ENCODE measurements at regions not wholly inside any gene's neighbourhood (a gene's known extent, or its start where the extent isn't known, plus 50 kb on each side); places are given as distances from the start of the nearest gene placed in this dataset.

GRCh38 chr14:48537600-48537999 lies 862.2 kb upstream of the MDGA2 start:
- no peak for DNase-seq

GRCh38 chr14:48536318-48536717 lies 860.9 kb upstream of the MDGA2 start:
- DNase-seq: no peak

GRCh38 chr14:48527832-48528231 lies 852.4 kb upstream of the MDGA2 start:
- no peak for DNase-seq

- DNase-seq: no peak
Measured at GRCh38 chr14:48526307-48526706, 850.9 kb upstream of the MDGA2 start.

GRCh38 chr14:48504921-48505320 lies 829.5 kb upstream of the MDGA2 start:
- DNase-seq: no peak

- DNase-seq: no peak
Measured at GRCh38 chr14:48490756-48491155, 815.4 kb upstream of the MDGA2 start.

GRCh38 chr14:48473944-48474343 lies 798.5 kb upstream of the MDGA2 start:
- no peak for DNase-seq

GRCh38 chr14:48456051-48456450 lies 780.6 kb upstream of the MDGA2 start:
- no peak for DNase-seq

- no peak for DNase-seq
Measured at GRCh38 chr14:48454887-48455286, 779.5 kb upstream of the MDGA2 start.

GRCh38 chr14:48452437-48452995 lies 777.1 kb upstream of the MDGA2 start:
- DNase-seq: no peak

- DNase-seq: no peak
Measured at GRCh38 chr14:48435221-48435620, 759.8 kb upstream of the MDGA2 start.

GRCh38 chr14:48430805-48431204 lies 755.4 kb upstream of the MDGA2 start:
- DNase-seq: no peak

GRCh38 chr14:48429512-48429911 lies 754.1 kb upstream of the MDGA2 start:
- DNase-seq: no peak

GRCh38 chr14:48417715-48418500 lies 742.5 kb upstream of the MDGA2 start:
- no peak for DNase-seq

GRCh38 chr14:48401321-48401720 lies 725.9 kb upstream of the MDGA2 start:
- no peak for DNase-seq

GRCh38 chr14:48398675-48399282 lies 723.4 kb upstream of the MDGA2 start:
- DNase-seq: no peak

- no peak for DNase-seq
Measured at GRCh38 chr14:48391661-48392060, 716.3 kb upstream of the MDGA2 start.

GRCh38 chr14:48390346-48390745 lies 714.9 kb upstream of the MDGA2 start:
- DNase-seq: no peak

- no peak for DNase-seq
Measured at GRCh38 chr14:48384821-48385220, 709.4 kb upstream of the MDGA2 start.

- no peak for DNase-seq
Measured at GRCh38 chr14:48382961-48383360, 707.6 kb upstream of the MDGA2 start.

- no peak for DNase-seq
Measured at GRCh38 chr14:48378541-48378940, 703.1 kb upstream of the MDGA2 start.

- no peak for DNase-seq
Measured at GRCh38 chr14:48373981-48374380, 698.6 kb upstream of the MDGA2 start.

GRCh38 chr14:48350971-48351370 lies 675.6 kb upstream of the MDGA2 start:
- no peak for DNase-seq

- DNase-seq: no peak
Measured at GRCh38 chr14:48349689-48350088, 674.3 kb upstream of the MDGA2 start.

All from stimulated activated CD4-positive, alpha-beta T cell treated with anti-CD3 and anti-CD28 coated beads, Interleukin-1b, Interleukin-23, amount 100 ng/mL, for 48 hours (primary cell).